ENCODE measurements at regions not wholly inside any gene's neighbourhood (a gene's known extent, or its start where the extent isn't known, plus 50 kb on each side); places are given as distances from the start of the nearest gene placed in this dataset. TPM values are rescaled to one million over a fixed set of nuclear protein-coding genes. Genes with fewer than 3 reads are reported as not detected.

Small RNA genes lying in the stretch of these regions (small RNA-seq; reads per million reads assigned to genes)
- gene RNU6-438P (ENCODE audit: insufficient read depth): not detected
